Hindlimb muscle (tissue), 1 donor: ENCODE measurements at regions not wholly inside any gene's neighbourhood (a gene's known extent, or its start where the extent isn't known, plus 50 kb on each side); places are given as distances from the start of the nearest gene placed in this dataset.
"Not testable (repeated sequence)": the region's sequence is repeated elsewhere in the genome, so short reads cannot be mapped to it uniquely, and the experiment has no call there.

Experiments
- DNase-seq: peaks from one replicate; pipeline ENCODE4 v3.0.0-alpha.2; 2013

DNA sequence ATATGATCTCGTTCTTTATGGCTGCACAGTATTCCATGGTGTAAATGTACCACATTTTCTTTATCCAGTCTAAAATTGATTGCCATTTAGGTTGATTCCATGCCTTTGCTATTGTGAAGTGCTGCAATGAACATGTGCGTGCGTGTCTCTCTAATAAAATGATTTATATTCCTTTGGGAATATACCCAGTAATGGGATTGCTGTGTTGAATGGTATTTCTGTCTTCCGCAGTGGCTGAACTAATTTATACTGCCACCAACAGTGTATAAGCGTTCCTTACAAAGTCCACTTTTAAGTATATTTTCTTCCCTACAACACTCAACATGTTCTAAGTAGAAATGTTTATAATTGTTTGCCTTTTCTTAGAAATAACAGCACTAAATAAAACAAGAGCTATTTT lies 521.9 kb downstream of the DTWD2 start:
- DNase-seq: no peak

DNA sequence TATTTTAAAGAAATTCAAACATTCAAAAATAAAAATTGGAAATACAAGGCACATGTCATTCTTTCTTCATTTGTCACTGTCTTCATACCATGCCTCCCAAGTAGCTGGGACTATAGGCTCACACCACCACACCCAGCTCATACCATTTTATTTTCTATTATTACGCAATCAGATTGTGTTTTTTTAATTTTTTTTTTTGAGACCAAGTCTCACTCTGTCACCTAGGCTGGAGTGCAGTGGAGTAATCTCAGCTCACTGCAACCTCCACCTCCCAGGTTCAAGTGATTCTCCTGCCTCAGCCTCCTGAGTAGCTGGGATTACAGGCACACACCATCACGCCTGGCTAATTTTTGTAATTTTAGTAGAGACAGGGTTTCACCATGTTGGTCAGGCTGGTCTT lies 526.1 kb downstream of the DTWD2 start:
- DNase-seq: not testable (repeated sequence)

DNA sequence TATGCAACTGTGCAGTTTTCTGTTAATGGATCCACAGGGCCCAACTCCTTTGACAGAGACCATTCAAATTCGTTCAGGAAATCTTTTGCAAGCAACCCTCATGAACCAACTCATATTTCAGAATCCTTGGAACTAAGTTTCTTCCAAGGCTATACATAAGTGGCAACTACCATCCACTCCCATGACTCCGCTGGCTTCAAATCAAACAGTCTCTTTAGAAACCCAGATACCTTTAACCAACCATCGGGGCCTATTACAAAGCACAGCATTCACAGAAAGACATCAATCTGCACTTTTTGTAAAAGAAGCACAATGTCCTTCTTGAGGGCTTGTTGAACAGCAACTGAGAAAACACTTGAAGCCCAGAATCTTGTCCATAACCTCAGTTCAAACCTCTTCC lies 526.9 kb downstream of the DTWD2 start:
- no peak for DNase-seq

DNA sequence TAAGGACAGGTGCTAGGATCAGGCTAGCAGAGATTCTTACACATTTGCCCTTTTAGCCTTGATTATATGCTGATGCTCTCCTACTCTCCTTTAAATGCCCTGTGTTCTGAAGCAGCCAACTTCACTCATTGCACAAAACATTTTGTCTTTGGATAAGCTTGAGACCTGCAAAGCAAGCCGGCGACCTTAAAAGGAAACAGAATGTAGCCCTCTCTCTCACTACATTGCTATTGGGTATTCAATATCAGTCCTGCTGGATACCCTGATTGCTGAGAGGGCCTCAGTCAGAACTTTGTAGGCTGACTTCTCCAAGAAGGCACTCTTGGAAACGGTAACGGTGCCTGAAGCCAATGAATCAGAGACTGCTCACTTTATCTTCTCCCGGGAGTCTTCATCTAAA lies 528.9 kb downstream of the DTWD2 start:
- no peak for DNase-seq

DNA sequence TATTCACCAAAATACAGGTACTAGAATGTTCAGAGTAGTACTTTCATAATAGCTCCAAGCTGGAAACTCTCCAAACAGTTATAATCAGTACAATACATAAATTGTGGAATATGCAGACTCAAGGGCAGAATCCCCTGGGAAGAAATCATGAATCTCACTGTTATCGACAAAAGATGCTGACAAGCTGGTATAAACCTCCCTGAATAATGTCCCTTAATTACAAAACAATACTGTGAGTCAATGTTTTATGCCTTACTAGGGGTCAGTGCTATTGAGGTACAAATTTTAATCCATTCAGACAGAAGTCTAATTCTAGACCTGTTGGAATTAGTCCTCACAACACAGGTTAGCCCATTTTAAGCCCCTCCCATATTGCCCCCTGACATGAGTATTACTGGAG lies 532.3 kb downstream of the DTWD2 start:
- no peak for DNase-seq

DNA sequence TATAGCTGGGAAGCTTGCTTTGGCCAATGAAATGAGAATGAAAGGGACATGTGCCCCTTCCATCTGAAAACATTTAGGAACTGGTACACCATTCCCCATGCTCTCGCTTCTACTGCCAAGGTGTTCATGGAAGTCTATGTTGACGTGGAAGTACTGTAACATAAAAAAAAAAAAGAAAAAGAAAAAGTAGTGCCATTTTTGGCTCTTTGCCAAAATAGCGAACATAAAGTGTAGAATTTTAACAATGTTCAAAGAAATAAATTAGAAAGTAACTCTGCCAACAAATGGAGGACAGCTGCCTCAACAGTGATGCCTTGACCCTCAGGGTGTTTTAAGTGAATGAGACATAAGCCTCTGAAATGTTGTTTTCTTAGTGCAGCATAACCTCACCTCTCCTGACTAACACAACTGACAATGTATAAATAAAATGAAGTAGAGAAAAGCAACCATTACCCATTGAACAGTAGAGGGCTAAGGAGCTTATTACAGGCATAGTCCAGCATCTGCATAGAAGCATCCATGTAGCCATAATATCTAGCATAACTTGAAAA lies 536.6 kb downstream of the DTWD2 start:
- DNase-seq: no peak

DNA sequence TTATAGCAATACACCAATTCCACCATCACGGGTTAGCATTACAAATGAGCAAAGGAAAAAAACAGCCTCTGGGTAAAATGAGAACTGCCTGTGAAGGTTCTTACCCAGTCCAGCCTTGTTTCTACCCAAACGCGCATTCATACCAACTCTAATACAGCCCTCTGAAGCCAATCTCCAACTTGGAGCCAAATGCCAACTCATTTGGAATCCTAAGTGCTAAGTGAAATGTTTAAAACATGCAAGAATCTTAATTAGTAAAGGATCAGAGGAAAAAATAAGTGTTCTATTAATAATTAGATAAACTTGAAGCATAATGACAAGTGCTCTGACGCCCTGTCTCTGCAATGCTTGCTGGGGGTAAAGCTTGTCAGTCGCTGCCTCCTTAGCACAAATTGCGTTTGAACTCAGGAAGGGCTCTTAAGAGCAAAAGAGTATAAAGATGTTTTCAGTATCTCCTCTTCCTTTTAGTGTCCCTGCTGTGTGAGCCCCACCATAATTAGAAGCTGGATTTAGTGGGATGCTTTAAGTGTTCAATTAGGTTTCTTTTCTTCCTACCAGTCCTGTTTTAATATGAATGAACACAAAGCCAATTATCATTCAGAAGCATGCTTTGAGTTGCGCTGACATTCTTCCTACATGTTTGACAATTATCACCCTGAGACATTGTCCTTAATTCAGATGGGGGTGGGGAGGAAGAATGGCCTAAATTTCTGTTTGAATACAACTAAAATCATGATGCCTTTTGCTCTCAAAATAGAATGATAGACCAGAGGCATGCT lies 537.6 kb downstream of the DTWD2 start:
- DNase-seq: no peak

DNA sequence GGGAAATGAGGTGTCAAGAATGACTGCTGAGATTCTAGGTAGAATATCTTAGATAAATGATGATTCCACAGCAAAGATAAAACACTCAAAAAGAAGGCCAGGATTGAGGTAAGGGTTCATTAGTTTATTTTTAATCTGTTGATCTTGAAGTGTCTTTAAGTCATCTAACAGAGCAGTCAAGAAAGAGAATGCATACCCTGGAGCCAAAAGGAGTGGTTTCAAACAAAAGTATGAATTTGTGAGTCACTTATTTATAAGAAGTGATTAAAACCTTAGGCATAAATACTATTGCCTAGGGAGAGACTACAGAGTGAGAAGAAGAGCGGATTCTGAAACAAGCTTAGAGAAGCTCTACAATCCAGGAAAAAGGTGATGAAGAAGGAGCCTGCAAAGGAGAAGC lies 541.0 kb downstream of the DTWD2 start:
- no peak for DNase-seq

DNA sequence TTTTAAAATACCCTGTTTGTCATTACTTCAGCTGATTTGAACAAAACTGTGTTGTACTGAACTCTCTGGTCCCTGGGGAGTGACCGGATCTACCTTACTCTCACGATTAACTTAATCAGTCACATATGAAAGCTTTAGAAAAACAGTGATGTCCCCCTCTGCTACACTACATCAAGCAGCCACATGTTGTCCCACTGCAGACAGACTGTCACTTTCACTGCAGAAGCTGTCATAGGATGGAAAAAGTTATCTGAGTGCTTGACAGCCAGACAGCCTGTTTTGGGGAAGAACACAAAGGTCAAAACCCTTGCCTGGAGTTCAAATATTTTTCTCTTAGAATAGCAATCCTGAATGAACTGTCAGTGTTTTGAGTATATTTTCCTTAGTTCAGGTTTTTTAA lies 546.4 kb downstream of the DTWD2 start:
- no peak for DNase-seq

DNA sequence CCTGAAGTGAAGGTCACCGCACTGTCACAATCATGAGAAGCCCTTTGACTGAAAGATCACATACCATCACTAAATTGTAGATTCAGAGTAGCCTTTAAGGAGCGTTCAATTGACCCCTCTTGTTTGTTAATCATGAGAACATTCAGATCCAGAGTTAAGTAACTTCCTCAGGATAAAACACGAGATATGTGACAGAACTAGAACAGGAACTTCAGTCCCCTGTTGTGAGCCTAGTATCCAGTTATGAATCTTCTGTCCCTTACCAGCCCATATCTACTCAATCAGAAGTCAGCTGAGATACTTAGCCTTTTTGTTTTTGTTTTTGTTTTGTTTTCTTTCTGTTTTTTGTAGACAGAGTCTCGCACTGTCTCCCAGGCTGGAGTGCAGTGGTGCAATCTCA lies 547.3 kb downstream of the DTWD2 start:
- no peak for DNase-seq

DNA sequence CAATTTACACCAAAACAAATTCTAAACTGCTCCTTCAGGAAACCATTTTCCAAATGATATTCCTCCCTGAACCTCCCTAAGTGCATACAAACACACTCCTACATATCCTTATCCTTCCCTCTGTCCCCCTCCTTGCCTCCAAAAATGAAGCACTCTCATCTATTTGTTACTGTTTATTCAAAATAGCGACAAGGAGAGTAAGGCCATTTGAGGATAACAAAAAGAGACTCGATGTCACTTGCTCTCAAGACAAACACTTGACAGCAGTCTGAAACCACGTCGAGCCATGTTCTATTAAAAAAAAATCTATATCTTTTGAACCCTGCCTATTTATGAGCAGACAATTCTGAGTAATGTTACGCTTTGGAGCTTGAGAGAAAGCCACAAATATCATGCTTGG lies 547.9 kb downstream of the DTWD2 start:
- DNase-seq: no peak

DNA sequence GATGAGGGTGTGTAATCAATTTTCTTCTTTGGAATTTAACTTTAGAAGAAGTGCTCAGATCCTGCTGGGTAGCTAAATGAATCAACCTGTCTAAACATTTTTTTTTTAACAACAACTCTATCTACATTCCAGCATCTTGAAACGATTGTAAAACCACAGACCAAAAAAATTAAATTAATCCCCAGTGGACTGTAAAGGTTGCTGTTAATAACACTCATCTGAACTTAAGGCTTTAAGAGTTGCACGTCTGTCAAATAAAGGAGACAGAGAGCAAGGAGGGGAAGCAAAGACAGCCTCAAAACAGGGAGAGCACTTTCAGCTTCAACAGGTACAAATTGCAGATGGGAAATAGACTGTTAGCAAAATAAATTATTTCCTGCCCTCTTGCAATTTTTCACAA lies 548.5 kb downstream of the DTWD2 start:
- no peak for DNase-seq

DNA sequence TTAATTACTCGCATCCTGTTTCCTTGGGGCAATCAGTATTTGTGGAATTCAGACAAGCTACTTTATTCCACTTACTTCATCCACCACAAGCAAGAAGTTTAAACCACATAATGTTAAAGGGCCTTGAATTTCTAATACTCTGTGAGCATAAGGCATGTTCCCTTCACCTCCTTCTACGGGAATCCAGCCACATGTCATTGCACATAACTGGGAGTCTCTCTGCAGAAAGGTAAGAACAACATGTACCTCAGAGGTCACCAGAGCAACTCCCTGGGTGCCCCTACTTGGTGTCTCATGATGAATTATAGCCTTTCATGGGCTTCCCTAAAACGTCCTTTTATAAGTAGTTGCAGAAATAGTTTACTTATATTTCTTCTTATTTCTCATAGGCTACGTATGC lies 553.2 kb downstream of the DTWD2 start:
- no peak for DNase-seq

DNA sequence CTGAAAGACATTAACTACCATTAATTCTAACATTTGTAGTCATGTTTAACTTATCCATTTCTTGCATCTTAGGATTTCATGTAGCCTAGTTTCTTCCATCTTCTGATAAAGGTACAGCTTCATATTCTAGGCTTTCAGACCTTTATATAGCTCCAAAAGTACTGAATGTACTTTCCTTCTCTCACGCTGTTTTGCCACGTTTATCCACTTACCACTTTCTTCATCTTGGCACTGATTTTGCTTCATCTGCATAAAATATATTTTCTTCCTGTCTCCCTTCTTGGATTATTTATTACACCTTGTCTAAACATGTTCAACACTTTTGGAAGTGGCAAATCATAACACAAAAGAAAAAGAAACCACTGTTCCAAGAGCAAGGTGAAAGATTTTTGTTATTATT lies 553.8 kb downstream of the DTWD2 start:
- DNase-seq: no peak

DNA sequence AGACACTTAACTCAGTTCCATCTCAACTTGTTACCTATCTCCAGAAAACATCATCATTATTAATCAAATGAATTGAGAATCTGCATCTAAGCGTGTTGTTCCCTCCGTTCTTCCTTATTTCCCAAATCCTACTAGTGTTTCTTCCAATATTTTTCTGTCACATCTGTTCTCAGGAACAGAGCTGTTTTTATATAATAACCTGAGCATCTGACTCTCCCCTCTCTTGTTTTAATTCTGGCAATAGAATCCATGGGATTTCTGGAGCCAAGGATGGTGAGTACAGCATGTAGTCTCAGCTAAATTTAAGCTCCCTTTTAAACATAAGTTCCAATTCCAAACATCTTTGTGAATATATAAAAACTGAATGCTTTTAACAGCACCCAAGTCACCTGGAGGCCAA lies 558.3 kb downstream of the DTWD2 start:
- no peak for DNase-seq

DNA sequence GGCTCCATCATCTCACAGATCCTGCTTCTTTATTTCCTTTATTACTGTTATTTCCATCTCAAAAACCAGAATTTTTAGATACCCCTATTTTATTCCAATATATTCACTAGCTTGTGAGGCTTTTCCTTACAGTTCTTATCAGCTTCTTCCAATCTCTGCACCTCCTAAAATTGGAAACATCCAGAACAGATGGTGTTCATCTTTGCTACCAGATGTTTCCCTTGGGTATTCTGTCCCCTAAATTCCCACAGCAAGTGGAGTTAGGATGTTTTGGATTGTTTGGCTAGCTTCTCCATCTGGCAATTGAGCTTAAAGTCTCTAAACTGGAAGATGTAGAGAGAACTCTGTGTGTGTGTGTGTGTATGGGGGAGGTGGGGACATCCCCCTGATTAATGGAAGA lies 580.4 kb downstream of the DTWD2 start:
- DNase-seq: no peak

DNA sequence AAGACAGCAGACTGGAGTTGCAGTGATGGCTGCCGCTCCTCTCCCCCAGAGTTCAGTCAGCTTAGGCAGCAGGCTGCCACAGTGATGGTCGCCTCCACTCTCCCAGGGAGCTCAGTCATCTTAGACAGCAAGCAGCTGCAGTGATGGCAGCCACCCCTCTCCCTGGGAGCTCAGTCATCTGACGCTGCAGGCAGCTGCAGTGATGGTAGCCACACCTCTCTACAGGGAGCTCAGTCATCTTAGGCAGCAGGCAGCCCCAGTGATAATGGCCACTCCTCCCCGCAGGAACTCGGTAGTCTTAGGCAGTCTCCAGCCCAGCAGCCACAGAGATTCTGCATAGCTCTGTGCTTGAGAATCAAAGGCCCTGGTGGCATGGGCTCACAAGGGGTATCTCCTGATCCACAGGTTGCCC lies 582.7 kb downstream of the DTWD2 start:
- DNase-seq: peak; percentile 27

DNA sequence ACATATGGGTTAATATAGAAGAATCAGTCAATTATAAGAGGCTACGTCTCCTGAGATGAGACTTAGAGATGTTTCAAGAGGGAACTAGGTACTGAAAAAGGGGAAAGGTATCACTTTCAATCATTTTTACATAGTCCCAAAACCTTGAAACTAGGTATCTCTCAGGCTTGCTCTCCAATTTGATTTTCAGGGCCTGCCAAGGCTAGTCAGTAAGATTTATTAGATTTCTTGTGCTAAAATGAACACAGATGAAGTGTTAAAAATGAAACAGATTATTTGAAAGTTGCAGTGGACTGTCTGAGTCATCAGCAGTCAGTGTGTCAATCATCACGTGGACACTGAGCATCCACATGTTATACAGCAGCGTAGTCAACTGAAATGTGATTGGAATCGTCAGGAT lies 591.1 kb downstream of the DTWD2 start:
- DNase-seq: no peak

DNA sequence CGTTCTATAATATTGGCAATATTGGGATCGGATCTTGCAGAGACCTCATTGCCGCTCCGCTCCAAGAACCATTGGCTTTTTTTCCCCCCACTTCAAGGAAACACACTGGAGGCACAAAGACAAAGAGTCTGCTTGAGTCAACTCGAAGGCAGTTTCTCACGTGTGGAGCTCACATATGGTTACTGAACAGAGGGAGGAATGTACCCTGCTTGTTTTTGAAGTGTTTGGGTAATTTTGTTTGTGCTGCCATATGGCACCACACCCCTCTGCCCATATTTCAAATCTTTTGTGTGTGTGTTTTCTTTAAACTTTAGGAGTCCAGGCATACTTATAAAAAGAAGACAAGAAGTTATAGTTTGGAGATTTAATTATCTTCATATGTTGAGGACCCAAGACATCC lies 595.9 kb downstream of the DTWD2 start:
- no peak for DNase-seq

DNA sequence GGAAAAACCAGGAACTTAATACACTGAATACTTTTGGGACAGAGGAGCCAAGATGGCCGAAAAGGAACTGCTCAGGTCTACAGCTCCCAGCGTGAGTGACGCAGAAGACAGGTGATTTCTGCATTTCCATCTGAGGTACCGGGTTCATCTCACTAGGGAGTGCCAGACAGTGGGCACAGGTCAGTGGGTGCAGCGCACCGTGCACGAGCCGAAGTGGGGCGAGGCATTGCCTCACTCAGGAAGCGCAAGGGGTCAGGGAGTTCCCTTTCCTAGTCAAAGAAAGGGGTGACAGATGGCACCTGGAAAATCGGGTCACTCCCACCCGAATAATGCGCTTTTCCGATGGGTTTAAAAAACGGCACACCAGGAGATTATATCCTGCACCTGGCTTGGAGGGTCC lies 605.4 kb downstream of the DTWD2 start:
- DNase-seq: not testable (repeated sequence)

DNA sequence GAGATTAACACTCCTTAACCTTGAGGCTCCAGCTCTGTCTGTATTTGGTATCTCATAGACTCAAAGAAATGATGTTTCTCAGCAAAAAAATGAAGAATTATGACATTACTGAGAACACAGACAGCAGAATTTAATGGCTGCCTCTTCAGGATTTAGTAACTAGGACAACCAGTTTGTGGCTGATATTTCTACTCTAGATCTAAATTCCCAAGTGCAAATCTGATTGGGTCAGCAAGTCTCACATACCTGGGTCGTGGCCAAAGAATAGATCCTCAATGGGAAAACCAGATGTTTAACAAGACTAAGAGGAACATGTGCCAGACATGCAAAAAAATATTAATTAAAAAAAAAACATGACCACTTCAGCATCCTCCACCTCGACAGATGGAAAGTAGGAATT lies 608.9 kb downstream of the DTWD2 start:
- DNase-seq: no peak

DNA sequence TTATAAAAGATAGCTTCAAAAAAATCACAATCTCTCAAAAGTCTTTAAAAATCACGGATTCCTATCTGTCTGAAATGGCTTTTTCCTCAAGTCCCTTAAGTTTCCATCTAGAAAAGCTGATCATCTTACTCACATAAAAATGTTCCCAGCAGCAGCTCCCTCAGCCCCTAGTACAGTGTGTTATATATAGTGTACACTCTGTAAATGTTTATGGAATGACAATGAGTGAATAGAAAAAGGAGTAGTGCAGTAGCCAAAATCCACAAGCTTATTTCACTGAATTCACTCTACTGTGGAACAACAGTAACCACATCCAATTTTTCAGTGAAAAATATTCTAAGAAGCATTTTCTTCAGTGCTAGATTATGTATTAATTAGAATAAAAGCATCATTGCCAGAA lies 609.4 kb downstream of the DTWD2 start:
- DNase-seq: no peak

DNA sequence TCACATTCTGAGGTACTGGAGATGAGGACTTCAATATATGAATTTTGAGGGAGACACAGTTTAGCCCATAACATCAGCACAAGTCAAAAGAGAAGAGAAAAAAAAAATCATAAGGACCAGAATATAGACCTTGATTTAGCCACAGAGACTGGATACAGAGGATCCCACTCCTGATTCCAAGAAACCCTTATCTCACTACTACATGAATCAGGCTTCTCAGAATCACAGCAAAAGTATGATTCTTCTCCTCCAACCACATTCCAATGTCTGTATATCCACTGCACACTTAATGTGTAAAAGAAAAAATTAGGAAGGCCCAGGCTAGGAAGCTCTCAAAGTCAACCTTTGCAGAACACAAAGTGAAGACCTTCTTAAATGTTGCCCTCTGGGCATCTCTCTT lies 610.9 kb downstream of the DTWD2 start:
- no peak for DNase-seq

DNA sequence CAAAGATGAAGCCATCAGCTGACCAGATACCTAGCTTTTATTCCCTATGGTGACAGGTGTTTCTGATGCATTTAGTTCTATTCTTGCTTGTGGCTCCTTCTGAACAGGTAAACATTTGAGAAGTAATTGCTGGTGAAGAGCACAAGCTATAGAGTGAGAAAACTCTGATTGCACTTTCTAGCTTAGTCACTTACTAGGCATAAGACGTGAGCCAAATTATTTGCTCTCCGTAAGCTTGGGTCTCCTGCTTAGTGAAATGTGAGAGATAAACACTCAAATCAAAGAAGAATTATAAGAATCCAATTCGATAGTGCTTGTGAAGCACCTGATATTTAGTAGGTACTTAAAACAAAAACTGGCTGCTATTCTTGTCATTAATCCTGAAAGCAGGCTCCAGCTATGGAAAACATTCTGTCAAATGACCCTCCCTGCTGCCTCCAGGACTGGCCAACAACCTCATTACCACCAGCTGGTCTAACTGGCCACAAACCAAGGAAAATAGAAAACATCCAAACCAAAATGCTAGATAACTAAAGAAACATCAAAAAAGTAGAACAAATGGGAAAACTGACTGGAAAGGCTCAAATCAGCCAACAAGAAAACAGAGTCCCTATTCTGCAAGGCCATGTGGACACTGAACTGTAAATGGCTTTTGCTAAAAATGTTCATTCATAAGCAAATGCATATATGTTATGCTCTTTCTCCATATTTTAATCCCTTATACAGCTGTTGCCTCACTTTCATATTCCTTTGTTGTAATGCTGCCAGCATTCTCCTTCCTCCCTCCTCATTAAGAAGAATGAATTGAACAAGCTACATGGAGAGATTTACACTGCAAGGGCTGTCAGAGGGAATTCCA lies 616.1 kb downstream of the DTWD2 start:
- peak; percentile 18 for DNase-seq
